SK-N-SH (cell line): ENCODE measurements at regions not wholly inside any gene's neighbourhood (a gene's known extent, or its start where the extent isn't known, plus 50 kb on each side); places are given as distances from the start of the nearest gene placed in this dataset.
"Not testable (repeated sequence)": the region's sequence is repeated elsewhere in the genome, so short reads cannot be mapped to it uniquely, and the experiment has no call there.

ENCODE experiments used
- FOXJ3 ChIP-seq: sonication (generic); formaldehyde crosslinking; IDR thresholded peaks from 2 replicates; pipeline ENCODE4 v1.5.1; 2020; ENCODE audit warnings: mild to moderate bottlenecking, missing genetic modification reagents
- POLR2AphosphoS5 ChIP-seq: IDR thresholded peaks from 2 replicates; pipeline ENCODE4 v1.6.1; 2012; ENCODE audit warnings: low read depth, low read length
- TF ChIP-seq, protein P1 (sequence below): IDR thresholded peaks from 2 replicates; pipeline ENCODE4 v1.6.1; 2012; ENCODE audit warnings: mild to moderate bottlenecking, low read depth, low read length, moderate library complexity
- TF ChIP-seq, protein P2 (sequence below): fragments of 200-600 bp; sonication (generic); IDR thresholded peaks from 2 replicates; pipeline ENCODE4 v1.6.1; 2017; ENCODE audit warnings: antibody characterized with exemption, mild to moderate bottlenecking, moderate library complexity

- TF ChIP-seq, protein P1, sequence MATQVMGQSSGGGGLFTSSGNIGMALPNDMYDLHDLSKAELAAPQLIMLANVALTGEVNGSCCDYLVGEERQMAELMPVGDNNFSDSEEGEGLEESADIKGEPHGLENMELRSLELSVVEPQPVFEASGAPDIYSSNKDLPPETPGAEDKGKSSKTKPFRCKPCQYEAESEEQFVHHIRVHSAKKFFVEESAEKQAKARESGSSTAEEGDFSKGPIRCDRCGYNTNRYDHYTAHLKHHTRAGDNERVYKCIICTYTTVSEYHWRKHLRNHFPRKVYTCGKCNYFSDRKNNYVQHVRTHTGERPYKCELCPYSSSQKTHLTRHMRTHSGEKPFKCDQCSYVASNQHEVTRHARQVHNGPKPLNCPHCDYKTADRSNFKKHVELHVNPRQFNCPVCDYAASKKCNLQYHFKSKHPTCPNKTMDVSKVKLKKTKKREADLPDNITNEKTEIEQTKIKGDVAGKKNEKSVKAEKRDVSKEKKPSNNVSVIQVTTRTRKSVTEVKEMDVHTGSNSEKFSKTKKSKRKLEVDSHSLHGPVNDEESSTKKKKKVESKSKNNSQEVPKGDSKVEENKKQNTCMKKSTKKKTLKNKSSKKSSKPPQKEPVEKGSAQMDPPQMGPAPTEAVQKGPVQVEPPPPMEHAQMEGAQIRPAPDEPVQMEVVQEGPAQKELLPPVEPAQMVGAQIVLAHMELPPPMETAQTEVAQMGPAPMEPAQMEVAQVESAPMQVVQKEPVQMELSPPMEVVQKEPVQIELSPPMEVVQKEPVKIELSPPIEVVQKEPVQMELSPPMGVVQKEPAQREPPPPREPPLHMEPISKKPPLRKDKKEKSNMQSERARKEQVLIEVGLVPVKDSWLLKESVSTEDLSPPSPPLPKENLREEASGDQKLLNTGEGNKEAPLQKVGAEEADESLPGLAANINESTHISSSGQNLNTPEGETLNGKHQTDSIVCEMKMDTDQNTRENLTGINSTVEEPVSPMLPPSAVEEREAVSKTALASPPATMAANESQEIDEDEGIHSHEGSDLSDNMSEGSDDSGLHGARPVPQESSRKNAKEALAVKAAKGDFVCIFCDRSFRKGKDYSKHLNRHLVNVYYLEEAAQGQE: not testable (repeated sequence)
- TF ChIP-seq POLR2AphosphoS5; FOXJ3 (CRISPR knock-in tag): not testable (repeated sequence)
- TF ChIP-seq, protein P2, sequence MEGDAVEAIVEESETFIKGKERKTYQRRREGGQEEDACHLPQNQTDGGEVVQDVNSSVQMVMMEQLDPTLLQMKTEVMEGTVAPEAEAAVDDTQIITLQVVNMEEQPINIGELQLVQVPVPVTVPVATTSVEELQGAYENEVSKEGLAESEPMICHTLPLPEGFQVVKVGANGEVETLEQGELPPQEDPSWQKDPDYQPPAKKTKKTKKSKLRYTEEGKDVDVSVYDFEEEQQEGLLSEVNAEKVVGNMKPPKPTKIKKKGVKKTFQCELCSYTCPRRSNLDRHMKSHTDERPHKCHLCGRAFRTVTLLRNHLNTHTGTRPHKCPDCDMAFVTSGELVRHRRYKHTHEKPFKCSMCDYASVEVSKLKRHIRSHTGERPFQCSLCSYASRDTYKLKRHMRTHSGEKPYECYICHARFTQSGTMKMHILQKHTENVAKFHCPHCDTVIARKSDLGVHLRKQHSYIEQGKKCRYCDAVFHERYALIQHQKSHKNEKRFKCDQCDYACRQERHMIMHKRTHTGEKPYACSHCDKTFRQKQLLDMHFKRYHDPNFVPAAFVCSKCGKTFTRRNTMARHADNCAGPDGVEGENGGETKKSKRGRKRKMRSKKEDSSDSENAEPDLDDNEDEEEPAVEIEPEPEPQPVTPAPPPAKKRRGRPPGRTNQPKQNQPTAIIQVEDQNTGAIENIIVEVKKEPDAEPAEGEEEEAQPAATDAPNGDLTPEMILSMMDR: not testable (repeated sequence)
Observed at GRCh38 chr2:131606366-131606765, 78.7 kb downstream of the CCDC74A start.
